CD4-positive, alpha-beta T cell (primary cell): ENCODE measurements at regions not wholly inside any gene's neighbourhood (a gene's known extent, or its start where the extent isn't known, plus 50 kb on each side); places are given as distances from the start of the nearest gene placed in this dataset.

ENCODE experiments used
- ATAC-seq: fragments of 200-7000 bp; cut with Tn5 transposase; one replicate; pipeline ENCODE4 v1.10.0; 2022; ENCODE audit warnings: mild to moderate bottlenecking; ENCODE audit not compliant: poor library complexity
- CTCF ChIA-PET: fragments of 350-600 bp; sonication (Branson Sonifier 250); formaldehyde crosslinking; loops from one replicate; lab custom pipeline; 2021; ENCODE audit warnings: antibody characterized with exemption, inconsistent platforms; lab: Charles Lee
- POLR2A ChIA-PET: fragments of 350-600 bp; sonication (Branson Sonifier 250); formaldehyde crosslinking; loops from one replicate; lab custom pipeline; 2021; ENCODE audit warnings: antibody characterized with exemption, inconsistent platforms; lab: Charles Lee
- DNase-seq, 14 experiments: peaks; one replicate each; pipeline ENCODE4 v3.0.0-alpha.2; 2013 to 2020; ENCODE audit warnings: mixed read lengths in 2 of 14
- H3K27ac ChIP-seq, 2 donors: one replicate each; pipeline versions ENCODE4 v1.5.1 to v1.7.0; 2013; ENCODE audit warnings: low read length in 2 of 2, low read depth in 1 of 2, mild to moderate bottlenecking in 1 of 2
- H3K27me3 ChIP-seq, 2 experiments: 1 replicate in 1 of 2; 2 replicates in 1 of 2; pipeline versions ENCODE4 v1.6.1 to v1.7.0; 2013; ENCODE audit warnings: low read length in 2 of 2, control low read depth in 1 of 2, mild to moderate bottlenecking in 1 of 2, moderate library complexity in 1 of 2; ENCODE audit not compliant: insufficient read depth in 2 of 2, control insufficient read depth in 1 of 2
- H3K36me3 ChIP-seq: one replicate; pipeline ENCODE4 v1.6.1; 2013; ENCODE audit warnings: low read length, control low read depth; ENCODE audit not compliant: insufficient read depth
- H3K4me1 ChIP-seq: one replicate; pipeline ENCODE4 v1.6.1; 2013; ENCODE audit warnings: low read length, control low read depth; ENCODE audit not compliant: insufficient read depth
- H3K4me3 ChIP-seq: one replicate; pipeline ENCODE4 v1.5.1; 2013; ENCODE audit warnings: mild to moderate bottlenecking, low read length, moderate library complexity
- H3K9me3 ChIP-seq, 2 experiments: 1 replicate in 1 of 2; 2 replicates in 1 of 2; pipeline versions ENCODE4 v1.6.1 to v1.7.0; 2013; ENCODE audit warnings: low read length in 2 of 2, mild to moderate bottlenecking in 2 of 2, control low read depth in 1 of 2, moderate library complexity in 1 of 2; ENCODE audit not compliant: control insufficient read depth in 1 of 2, insufficient read depth in 1 of 2
- H3K27ac Mint-ChIP-seq: one replicate; pipeline ENCODE4 v1.8.0; 2020; ENCODE audit warnings: mixed read lengths
- H3K27me3 Mint-ChIP-seq: one replicate; pipeline ENCODE4 v1.8.0; 2021; ENCODE audit warnings: mixed read lengths
- H3K36me3 Mint-ChIP-seq: one replicate; pipeline ENCODE4 v1.8.0; 2021; ENCODE audit warnings: low read depth, mixed read lengths
- H3K4me1 Mint-ChIP-seq: one replicate; pipeline ENCODE4 v1.8.0; 2021; ENCODE audit warnings: low read depth, mixed read lengths
- H3K4me3 Mint-ChIP-seq: one replicate; pipeline ENCODE4 v1.8.0; 2020; ENCODE audit warnings: mild to moderate bottlenecking, mixed read lengths
- H3K9me3 Mint-ChIP-seq: one replicate; pipeline ENCODE4 v1.8.0; 2020; ENCODE audit warnings: mixed read lengths
- intact Hi-C, 2 experiments: fragments of 100-400 bp; cut with DNase I in 1 of 2; cut with micrococcal nuclease in 1 of 2; formaldehyde crosslinking; loops; one replicate each; pipeline versions ENCODE4 v1.15.1 to v1.9.0; 2023 to 2025; cut with DNase I, micrococcal nuclease
- TF ChIP-seq, protein P1 (sequence below): fragments of 200-600 bp; IDR thresholded peaks from one replicate; pipeline ENCODE4 v1.8.0; 2022; ENCODE audit warnings: antibody characterized with exemption, mild to moderate bottlenecking

- DNase-seq (no peak), ATAC-seq (no peak)
- Histone ChIP-seq H3K36me3 (no peaks in the 10 kb centered on the region), H3K9me3 (peaks cover 0 to 40% of the 10 kb centered on the region in 2 experiments), H3K27ac (no peak overlapping the region), H3K4me1 (no peaks in the 10 kb centered on the region), H3K4me3 (no peak overlapping the region), H3K27me3 (no peaks in the 10 kb centered on the region)
- POLR2A ChIA-PET: no interaction called here
- no peak overlapping the region for H3K4me3 Mint-ChIP-seq
- H3K27me3 Mint-ChIP-seq: no peaks in the 10 kb centered on the region
- intact Hi-C loops: no loop called here
- peaks cover 7% of the 10 kb centered on the region for H3K9me3 Mint-ChIP-seq
- CTCF ChIA-PET: no interaction called here
- TF ChIP-seq, protein P1, sequence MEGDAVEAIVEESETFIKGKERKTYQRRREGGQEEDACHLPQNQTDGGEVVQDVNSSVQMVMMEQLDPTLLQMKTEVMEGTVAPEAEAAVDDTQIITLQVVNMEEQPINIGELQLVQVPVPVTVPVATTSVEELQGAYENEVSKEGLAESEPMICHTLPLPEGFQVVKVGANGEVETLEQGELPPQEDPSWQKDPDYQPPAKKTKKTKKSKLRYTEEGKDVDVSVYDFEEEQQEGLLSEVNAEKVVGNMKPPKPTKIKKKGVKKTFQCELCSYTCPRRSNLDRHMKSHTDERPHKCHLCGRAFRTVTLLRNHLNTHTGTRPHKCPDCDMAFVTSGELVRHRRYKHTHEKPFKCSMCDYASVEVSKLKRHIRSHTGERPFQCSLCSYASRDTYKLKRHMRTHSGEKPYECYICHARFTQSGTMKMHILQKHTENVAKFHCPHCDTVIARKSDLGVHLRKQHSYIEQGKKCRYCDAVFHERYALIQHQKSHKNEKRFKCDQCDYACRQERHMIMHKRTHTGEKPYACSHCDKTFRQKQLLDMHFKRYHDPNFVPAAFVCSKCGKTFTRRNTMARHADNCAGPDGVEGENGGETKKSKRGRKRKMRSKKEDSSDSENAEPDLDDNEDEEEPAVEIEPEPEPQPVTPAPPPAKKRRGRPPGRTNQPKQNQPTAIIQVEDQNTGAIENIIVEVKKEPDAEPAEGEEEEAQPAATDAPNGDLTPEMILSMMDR: no peak
- no peak overlapping the region for H3K27ac Mint-ChIP-seq
- no peaks in the 10 kb centered on the region for H3K4me1 Mint-ChIP-seq
- H3K36me3 Mint-ChIP-seq: no peaks in the 10 kb centered on the region
Measured at GRCh38 chr5:3382782-3383181, 212.8 kb upstream of the IRX1 start.

GRCh38 chr5:3382151-3382550, 213.5 kb upstream of the IRX1 start:
- Mint-ChIP-seq H3K9me3 (peaks cover 7% of the 10 kb centered on the region), H3K4me3 (no peak overlapping the region), H3K27me3 (no peaks in the 10 kb centered on the region), H3K4me1 (no peaks in the 10 kb centered on the region), H3K27ac (no peak overlapping the region), H3K36me3 (no peaks in the 10 kb centered on the region)
- ATAC-seq: no peak
- TF ChIP-seq, protein P1: no peak
- Histone ChIP-seq H3K27me3 (no peaks in the 10 kb centered on the region), H3K4me1 (no peaks in the 10 kb centered on the region), H3K36me3 (no peaks in the 10 kb centered on the region), H3K27ac (no peak overlapping the region), H3K4me3 (no peak overlapping the region), H3K9me3 (peaks cover 0 to 46% of the 10 kb centered on the region in 2 experiments)
- intact Hi-C loops: no loop called here
- DNase-seq: no peak
- POLR2A ChIA-PET: no interaction called here
- CTCF ChIA-PET: no interaction called here

- peaks cover 0 to 47% of the 10 kb centered on the region in 2 experiments for H3K9me3 ChIP-seq
- Mint-ChIP-seq H3K27me3 (no peaks in the 10 kb centered on the region), H3K27ac (no peak overlapping the region), H3K36me3 (no peaks in the 10 kb centered on the region), H3K9me3 (peaks cover 7% of the 10 kb centered on the region), H3K4me3 (no peak overlapping the region), H3K4me1 (no peaks in the 10 kb centered on the region)
- H3K36me3 ChIP-seq: no peaks in the 10 kb centered on the region
- DNase-seq (no peak), ATAC-seq (no peak)
- no peaks in the 10 kb centered on the region for H3K4me1 ChIP-seq
- TF ChIP-seq, protein P1: no peak
- intact Hi-C loops: no loop called here
- POLR2A ChIA-PET: no interaction called here
- H3K27me3 ChIP-seq: no peaks in the 10 kb centered on the region
- no peak overlapping the region for H3K4me3 ChIP-seq
- CTCF ChIA-PET: no interaction called here
- H3K27ac ChIP-seq: no peak overlapping the region
Measured at GRCh38 chr5:3381206-3381825, 214.3 kb upstream of the IRX1 start.
